H1 (cell line): ENCODE measurements at regions not wholly inside any gene's neighbourhood (a gene's known extent, or its start where the extent isn't known, plus 50 kb on each side); places are given as distances from the start of the nearest gene placed in this dataset.

Source experiments
- BRCA1 ChIP-seq: IDR thresholded peaks from 2 replicates; pipeline ENCODE4 v1.6.1; 2012; ENCODE audit warnings: low read depth, low read length, improper control_type of control experiment
- EGR1 ChIP-seq: IDR thresholded peaks from 2 replicates; pipeline ENCODE4 v1.6.1; 2011; ENCODE audit warnings: low read depth, low read length, borderline replicate concordance
- POU5F1 ChIP-seq: IDR thresholded peaks from 2 replicates; pipeline ENCODE4 v1.6.1; 2011; ENCODE audit warnings: low read depth, mild to moderate bottlenecking, low read length, moderate library complexity
- SIRT6 ChIP-seq: IDR thresholded peaks from one replicate; pipeline ENCODE4 v1.7.1; 2012; ENCODE audit warnings: low read length, inconsistent platforms
- SIX5 ChIP-seq: IDR thresholded peaks from 2 replicates; pipeline ENCODE4 v1.6.1; 2011; ENCODE audit warnings: mild to moderate bottlenecking, low read depth, low read length
- USF2 ChIP-seq: IDR thresholded peaks from 2 replicates; pipeline ENCODE4 v1.6.1; 2011; ENCODE audit warnings: low read length, improper control_type of control experiment
- ZNF274 ChIP-seq: IDR thresholded peaks from 2 replicates; pipeline ENCODE4 v1.7.0; 2012; ENCODE audit warnings: low read length, borderline replicate concordance; ENCODE audit errors: extremely low read depth

- no peak for TF ChIP-seq POU5F1
- TF ChIP-seq ZNF274 = no peak
- TF ChIP-seq EGR1 = no peak
- no peak for TF ChIP-seq SIRT6
- no peak for TF ChIP-seq USF2
- TF ChIP-seq BRCA1 = no peak
- TF ChIP-seq SIX5 = no peak
- TF ChIP-seq, all 59 proteins: peak for 0
Observed at GRCh38 chr18:44013871-44014270, 666.8 kb upstream of the SETBP1 start (continued).
